SW480 (cell line): ENCODE measurements at regions not wholly inside any gene's neighbourhood (a gene's known extent, or its start where the extent isn't known, plus 50 kb on each side); places are given as distances from the start of the nearest gene placed in this dataset.
A peak's percentile ranks its signal among the peaks of the same experiment; 100 is the strongest.

Experiments used
- DNase-seq: peaks from one replicate; pipeline ENCODE4 v3.0.0-alpha.2; 2016; ENCODE audit warnings: low spot score

GRCh38 chrX:147699061-147699460 is 212.7 kb upstream of the FMR1 start:
- DNase-seq, result no peak

GRCh38 chrX:147710301-147710700 is 201.4 kb upstream of the FMR1 start:
- no peak for DNase-seq

DNA sequence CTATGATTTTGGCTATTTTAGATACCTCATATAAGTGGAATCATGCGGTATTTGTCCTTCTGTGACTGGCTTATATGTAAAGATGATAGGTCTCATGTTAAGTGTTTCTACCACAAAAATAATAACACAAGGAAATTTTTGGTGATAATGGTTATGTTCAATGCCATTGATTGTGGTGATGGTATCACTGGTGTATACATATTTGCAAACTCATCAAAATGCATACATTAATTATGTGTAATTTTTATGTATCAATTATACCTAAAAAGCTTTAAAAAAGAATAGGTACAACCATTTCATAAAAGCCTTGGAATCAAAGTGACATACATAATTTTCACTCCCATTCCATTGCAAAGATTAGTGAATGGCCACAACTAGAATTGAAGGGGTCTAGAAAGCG is 178.3 kb upstream of the FMR1 start:
- no peak for DNase-seq

GRCh38 chrX:147735364-147735763 is 176.4 kb upstream of the FMR1 start:
- peak; percentile 2 for DNase-seq

DNA sequence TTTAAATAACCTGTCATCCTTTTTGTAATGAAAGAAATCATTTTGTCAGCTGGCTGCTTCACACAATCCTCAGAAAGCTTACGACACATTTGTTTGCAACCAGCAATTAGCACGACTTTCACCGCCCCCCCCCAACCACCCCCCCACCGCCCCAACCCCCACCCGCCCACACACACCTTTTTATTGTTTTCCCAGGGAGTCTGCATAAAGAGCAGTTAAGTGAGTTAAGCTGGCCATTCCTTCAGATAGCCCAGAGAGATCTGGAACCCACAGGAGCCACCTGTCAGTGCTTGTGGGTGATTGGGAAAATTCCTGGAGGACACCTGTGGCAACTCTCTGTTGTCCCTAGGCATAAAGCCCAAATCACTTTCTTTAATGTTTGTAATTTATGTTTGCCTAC is 175.7 kb upstream of the FMR1 start:
- DNase-seq, result no peak

DNA sequence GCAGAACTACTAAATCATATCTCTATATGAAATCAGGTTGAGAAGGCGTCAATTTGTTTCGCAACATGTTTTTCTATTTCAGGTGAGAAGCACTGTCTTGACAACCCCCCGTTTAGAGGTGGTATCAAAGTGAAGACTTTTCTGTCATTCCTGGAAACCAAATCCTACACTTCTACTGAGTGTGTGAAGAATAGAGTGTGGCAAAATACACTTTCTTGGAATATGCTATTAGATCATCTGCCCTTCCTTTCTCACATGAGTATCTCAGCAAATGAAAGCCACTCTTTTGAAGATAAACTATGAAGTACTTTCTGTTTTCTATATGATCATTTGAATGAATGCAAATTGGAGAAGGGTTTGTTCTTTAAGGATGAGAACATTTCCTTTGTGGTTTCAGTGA is 174.0 kb upstream of the FMR1 start:
- DNase-seq, result no peak

DNA sequence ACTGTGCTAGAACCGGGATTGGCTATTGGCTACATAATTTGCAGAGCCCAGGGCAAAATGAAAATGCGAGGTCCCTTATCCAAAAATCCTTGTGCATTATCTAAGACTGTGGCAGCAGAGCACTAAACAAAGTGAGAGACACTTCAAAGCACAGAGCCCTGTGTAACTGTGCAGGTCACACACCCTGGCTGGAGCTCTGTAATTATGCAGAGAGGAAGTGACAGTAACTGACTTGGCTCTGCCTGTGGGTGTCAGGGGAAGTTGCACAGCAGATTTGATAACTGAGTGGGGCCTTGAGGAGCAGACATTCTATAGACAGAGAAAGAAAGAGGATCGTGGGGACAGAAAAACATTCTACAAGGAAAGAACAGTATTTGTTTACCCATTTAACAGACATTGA is 173.5 kb upstream of the FMR1 start:
- DNase-seq, result no peak

DNA sequence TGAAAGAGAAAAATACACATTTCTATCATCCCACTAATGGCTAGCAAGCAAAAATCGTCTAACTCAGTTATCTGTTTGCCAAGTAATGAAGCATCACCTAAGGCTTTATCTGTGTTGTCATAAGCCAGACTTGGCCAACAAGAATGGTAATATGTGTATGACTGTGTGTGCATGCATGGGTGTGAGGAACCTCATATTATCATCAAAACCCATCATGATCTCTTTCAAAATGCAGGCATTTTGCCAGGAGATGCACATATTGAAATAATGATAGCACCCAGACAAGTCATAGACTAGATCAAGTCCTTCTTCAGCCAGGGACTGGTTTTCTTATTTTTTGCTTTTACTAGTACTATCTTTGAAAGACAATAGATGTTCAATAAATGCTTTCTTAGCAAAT is 172.5 kb upstream of the FMR1 start:
- DNase-seq, result no peak

DNA sequence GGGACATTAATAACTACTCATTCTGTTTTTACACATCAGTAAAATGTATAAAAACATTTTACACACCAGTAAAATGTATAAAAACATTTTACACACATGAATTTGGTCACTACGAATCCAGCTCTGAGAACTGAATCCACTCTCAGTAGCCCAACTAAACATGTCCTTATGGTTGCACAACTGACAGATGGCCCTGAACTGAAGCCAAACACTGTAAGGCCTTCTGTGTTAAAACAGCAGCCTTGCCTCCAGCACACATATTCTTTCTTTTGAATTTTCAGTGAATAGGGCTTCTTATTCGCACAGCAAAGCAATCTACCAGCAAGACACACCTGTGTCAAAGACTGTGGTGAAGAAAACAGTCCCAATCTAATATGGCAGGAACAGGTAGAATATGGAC is 169.9 kb upstream of the FMR1 start:
- DNase-seq, result no peak

DNA sequence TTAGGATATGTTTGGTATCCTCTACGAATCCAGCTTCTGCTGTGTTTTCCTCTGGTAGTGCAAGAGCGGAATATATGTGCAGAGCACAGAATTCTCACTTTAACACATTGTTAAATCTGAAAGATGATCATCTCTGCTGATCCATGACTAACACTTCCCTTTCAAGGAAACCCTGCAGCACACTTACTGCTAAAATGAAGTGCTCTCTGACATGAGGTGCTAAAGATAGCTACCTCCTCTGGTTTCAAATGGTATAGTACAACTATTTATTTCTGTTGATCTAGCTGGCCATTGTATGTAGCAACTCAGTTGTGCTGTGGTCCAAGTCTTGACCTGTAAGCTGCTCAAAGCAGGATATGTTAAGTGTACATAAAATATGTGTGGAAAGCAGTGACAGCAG is 162.4 kb upstream of the FMR1 start:
- no peak for DNase-seq

- no peak for DNase-seq
Observed at GRCh38 chrX:147757750-147758149, 154.0 kb upstream of the FMR1 start.

- no peak for DNase-seq
Observed at GRCh38 chrX:147763131-147763530, 148.6 kb upstream of the FMR1 start.

- DNase-seq, result no peak
Observed at GRCh38 chrX:147764868-147765267, 146.9 kb upstream of the FMR1 start.

DNA sequence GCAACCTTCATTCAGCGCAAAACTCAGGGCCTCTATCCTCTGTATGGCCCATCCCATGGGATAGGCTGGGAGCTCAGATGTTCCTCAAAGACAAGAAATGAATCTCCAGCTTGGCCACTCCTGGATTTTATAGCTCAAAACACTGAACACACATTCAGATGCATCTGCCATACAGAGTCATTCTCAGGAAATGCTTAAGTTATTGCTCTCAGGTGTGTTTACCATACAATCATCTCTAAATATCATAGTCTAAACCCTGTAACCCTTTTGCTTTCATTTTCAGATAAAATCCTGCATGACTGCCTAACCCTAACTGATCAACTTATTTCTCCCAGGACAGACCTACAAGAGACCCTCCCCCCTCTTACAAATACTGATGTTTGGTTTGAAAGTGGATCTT is 140.9 kb upstream of the FMR1 start:
- no peak for DNase-seq

DNA sequence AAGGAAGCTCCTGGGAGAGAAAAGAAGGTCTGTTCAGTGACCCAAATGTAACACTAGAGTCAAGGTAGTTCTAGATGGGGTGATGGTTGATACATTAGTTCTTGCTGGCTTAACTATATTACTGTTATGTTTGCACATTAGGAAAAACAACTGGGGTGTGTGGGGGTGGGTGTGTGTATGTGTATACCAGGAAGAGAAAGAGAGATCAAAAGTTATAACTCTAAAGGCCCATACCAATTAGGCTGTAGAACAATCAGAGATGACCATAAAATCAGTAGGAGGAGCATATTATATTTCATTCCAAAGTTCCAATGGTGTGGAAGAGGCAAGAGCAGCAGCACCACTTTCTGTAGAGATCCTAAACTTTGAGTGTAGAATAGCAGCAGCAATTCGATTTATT is 134.7 kb upstream of the FMR1 start:
- DNase-seq, result no peak

- DNase-seq, result peak; percentile 5
Observed at GRCh38 chrX:147779173-147779572, 132.5 kb upstream of the FMR1 start.

- DNase-seq, result no peak
Observed at GRCh38 chrX:147781844-147782243, 129.9 kb upstream of the FMR1 start.

- DNase-seq, result no peak
Observed at GRCh38 chrX:147788641-147789350, 122.9 kb upstream of the FMR1 start.

- DNase-seq, result no peak
Observed at GRCh38 chrX:147800663-147801062, 111.1 kb upstream of the FMR1 start.

- DNase-seq, result peak; percentile 37
Observed at GRCh38 chrX:147803948-147804347, 107.8 kb upstream of the FMR1 start.

- DNase-seq, result no peak
Observed at GRCh38 chrX:147811803-147812202, 99.9 kb upstream of the FMR1 start.

DNA sequence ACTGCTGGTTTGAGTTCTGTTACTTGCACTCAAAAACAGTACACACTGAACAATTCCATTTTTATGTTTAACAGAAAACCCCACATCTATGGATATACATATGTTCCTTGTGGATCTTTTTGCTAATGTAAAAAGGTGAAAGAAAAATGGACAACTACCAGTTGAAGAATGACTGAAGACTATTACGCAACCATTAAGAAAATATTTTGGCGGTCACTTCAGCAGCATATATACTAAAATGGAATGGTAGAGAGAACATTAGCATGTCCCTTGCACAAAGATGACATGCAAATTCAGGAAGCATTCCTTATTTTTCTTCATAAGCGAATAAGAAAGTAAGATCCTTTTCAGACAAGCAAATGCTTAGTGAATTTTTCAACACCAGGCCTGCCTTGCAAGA is 84.6 kb upstream of the FMR1 start:
- no peak for DNase-seq

DNA sequence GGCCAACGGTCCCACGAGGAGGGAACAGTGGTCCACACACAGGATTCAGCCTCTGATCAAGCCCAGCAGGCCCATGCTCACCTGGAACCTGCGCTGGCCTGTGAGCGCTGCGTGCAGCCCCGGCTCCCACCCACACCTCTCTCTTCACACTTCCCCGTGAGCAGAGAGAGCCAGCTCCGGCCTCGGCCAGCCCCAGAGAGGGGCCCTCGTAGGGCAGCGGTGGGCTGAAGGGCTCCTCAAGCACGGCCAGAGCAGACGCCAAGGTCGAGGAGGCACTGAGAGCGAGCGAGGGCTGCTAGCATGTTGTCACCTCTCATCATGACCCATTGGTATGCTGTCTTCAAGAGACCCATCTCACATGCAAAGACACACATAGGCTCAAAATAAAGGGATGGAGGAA is 83.0 kb upstream of the FMR1 start:
- no peak for DNase-seq

DNA sequence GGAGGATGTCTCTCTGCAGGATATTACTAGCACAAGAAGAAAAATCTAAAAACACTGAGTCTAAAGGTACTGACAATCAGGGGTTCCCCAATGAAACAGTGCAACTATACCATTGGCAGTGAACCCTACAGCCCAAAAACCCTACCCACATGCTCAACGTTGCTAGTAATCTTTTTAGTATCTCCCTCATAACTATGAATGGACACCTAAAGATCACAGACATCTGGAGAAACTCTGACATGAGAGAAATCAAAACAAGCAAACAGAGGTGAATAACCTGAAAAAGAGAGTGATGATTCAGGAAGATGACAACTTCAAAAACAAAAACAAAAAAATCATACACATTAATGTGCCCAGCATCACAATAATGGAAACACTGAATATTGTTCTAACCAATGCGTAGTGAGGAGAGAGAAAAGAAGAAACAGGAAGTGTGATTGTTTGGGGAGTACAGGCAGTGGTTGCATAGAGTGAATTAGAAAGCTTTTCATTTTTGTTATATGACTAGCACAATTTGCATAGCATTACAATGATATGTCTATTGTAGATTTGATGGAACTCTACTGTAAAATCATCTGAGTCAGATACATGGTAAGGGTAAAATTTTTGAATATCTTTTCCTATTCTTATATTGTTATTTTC is 78.9 kb upstream of the FMR1 start:
- no peak for DNase-seq
